Right ventricle myocardium superior (tissue), 1 donor: ENCODE measurements at regions not wholly inside any gene's neighbourhood (a gene's known extent, or its start where the extent isn't known, plus 50 kb on each side); places are given as distances from the start of the nearest gene placed in this dataset.

Experiments
- ATAC-seq: fragments of 200-7000 bp; cut with Tn5 transposase; one replicate; pipeline ENCODE4 v1.9.1; 2020; ENCODE audit warnings: mild to moderate bottlenecking; ENCODE audit not compliant: poor library complexity
- DNase-seq: peaks from one replicate; pipeline ENCODE4 v3.0.0-alpha.2; 2020
- intact Hi-C: fragments of 100-400 bp; cut with DNase I; formaldehyde crosslinking; loops from one replicate; pipeline ENCODE4 v1.11.2; 2022
- donor health status: DM: no; HTN: yes; CAD: no; lungs with severe emphysema.

DNA sequence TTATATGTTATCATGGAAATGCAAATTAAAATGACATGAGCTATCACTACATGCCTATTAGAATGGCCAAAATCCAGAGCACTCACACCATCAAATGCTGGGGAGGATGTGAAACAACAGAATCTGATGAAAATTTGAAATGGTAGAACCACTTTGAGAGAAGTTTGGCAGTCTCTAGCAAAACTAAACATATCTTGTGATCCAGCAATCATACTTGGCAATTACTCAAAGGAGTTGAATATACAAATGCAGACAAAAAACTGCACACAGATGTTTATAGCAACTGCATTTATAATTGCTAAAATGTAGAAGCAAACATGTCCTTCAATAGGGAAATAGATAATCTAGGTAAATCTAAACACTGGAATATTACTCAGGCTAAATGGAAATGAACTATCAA is 1164.9 kb downstream of the DNAJB9 start:
- ATAC-seq (no peak), DNase-seq (no peak)
- intact Hi-C loops, result no loop called here

DNA sequence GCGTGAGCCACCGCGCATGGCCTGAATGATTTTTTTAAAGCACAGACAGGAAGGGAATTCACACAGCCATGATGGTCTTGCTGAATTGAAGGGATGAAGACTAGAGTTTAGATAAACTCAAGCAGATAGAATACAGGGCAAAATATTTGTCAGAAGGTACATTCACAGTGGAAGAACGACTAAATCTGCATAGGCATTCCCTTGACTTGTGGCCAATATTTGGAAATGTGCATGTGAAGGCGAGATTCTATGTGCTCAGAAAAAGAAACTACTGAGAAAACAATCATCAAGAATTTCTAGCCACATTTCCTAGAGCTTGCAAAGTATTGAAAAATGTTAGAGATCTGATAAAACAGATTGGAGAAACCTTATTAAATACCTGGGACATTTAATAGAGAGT is 1166.2 kb downstream of the DNAJB9 start:
- intact Hi-C loops, result no loop called here
- no peak for DNase-seq
- no peak for ATAC-seq

DNA sequence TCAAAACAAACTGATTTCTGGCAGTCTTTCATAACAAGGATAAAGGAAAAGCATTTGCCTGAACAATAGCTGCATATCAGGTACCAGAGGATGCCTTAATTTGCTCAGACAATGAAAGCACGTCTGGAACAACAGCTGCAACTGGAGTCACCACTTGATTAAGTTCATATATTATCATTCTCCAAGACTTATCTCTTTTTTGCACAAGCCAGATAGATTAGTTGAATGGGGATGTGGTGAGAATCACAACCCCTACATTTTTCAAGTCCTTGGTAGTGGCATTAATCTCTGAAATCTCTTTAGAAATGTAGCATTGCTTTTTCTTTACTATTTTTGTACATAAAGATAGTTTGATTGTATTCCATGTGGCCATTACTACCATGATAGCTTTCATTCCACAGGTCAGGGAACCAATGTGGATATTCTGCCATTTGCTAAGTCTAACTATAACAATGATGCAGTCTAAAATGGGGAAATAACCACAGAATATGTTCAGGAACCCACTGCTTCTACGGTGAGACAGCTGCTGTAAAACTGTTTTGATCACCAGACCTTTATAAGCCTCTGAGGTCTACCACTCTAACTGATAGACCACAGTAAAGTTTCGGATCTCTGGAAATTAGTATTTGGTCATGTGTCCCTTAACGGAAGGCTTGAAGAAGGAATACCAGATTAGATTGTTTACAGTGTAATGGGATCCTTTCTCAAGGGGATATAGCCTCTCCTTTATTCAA is 1176.2 kb downstream of the DNAJB9 start:
- DNase-seq (no peak), ATAC-seq (no peak)
- intact Hi-C loops, result no loop called here

DNA sequence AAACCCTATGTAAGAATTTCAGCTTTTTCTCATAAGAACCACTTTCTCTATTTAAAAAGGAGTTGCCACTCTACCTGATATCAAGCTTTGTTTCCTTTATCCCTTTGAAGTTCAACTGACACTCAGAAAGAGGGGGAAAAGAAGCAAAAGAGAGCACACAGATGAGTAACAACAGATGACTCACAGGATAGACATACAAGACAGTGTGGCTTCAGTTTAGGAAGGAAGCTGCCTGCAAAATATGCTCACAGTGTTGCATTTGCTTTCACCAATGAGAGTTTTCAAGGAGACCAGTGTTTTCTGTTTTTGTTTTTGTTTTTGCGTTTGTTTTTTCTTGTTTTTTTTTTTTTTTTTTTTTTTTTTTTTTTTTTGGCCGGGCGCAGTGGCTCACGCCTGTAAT is 1181.6 kb downstream of the DNAJB9 start:
- intact Hi-C loops, result no loop called here
- ATAC-seq, result no peak
- no peak for DNase-seq

DNA sequence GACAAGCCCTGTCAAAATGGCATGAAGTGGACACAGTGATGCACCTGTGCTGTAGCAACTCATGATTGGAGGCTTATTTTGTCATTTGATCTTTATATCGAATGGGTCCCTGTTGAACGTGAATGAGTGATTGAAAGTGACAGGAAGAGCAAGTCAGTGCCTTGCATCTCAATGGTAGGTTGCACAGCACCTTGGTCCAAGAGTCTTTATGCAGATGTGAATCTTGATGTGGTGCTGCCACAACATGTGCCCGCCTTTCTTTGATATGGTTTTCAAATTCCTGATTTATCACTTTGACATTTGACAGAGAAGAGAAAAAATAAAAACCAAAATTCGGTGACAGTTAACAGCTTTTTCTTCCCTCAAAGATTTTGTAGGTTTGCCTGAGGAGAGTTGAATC is 1182.4 kb downstream of the DNAJB9 start:
- intact Hi-C loops, result no loop called here
- ATAC-seq, result no peak
- DNase-seq, result no peak

DNA sequence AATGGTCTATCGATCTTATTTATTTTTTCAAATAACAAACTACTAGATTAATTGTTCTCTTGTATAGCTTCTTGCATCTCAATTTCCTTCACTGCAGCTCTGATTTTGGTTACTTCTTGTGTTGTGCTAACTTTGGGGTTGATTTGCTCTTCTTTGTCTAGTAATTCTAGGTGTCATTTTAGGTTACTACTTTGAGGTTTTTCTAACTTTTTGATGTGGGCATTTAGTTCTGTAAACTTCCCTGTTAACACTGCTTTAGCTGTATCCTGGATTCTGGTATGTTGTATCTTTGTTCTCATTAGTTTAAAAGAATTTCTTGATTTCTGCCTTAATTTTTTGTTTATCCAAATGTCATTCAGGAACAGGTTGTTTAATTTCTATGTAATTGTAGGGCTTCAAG is 1188.0 kb downstream of the DNAJB9 start:
- no peak for ATAC-seq
- intact Hi-C loops, result no loop called here
- DNase-seq, result no peak

DNA sequence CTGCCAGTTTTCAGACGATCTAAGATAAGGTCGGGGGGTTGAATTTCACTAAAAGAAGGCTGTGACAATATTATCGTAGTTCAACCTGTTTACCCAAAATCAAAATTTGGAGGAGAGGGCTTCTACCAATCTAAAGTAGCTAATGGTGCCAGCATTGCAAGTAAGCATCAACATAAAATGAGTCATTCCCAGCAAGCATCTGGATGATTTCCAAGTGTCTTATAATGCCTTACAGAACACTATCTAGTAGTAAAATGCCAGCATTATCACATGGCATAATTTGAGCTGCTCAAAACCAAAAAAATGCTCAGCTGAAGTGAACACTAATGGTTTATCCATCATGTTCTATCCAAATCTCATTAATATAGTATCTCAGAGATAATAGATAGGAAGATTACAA is 1193.9 kb downstream of the DNAJB9 start:
- intact Hi-C loops, result no loop called here
- ATAC-seq, result no peak
- DNase-seq, result no peak

DNA sequence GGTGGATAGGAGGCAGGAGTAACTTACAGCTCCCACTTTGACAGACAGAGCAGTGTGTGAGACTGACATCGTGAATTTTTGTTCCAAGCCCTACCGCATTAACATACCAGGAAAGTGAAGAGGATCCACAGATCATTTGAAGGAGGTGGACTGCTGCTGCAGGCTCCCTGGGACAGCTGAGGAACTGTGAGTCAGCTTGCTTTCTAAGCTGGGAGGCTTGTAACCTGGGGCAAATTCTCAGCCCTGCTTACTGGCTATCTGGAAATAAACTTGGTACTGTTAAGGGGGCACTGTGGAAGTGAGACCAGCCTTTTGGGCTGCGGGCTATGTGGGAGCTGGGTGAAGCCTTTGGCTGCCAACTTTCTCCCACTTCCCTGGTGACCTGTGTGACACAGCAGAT is 1202.5 kb downstream of the DNAJB9 start:
- intact Hi-C loops, result no loop called here
- no peak for DNase-seq
- ATAC-seq, result no peak

DNA sequence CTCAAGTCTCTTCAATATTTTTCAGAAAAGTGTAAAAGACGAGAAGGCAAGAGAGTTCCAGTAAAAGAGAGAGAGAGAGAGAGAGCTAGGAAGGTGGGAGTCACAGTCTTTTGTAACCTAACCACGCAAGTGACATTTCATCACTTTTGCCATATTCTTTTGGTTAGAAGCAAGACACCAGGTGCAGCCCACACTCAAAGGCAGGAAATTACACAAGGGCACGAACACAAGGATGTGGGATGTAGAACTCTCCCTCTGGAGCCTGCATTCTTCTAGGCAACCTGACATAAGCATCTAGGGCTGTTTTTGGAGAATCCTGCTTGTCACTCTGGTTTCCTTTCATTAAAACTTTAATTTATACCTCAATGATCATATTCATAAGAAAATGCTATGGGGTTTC is 1213.1 kb downstream of the DNAJB9 start:
- ATAC-seq, result no peak
- DNase-seq, result no peak
- intact Hi-C loops, result no loop called here

DNA sequence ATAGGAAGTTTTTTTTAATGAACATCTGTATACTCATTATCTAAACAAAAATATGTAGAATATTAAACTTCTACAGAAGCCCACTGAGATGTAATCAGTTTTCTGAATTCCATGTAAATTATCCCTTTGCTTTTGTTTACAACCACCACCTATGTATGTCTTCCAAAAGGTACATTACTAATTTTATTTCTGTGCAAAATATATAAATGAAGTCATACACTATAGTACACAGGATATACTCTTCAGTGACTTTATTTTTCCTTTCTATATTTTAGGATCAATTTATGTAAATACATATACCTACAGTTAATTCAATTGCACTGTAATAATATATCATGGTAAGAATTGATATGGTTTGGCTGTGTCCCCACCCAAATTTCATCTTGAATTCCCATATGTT is 1236.9 kb downstream of the DNAJB9 start:
- DNase-seq (no peak), ATAC-seq (no peak)
- intact Hi-C loops, result no loop called here

DNA sequence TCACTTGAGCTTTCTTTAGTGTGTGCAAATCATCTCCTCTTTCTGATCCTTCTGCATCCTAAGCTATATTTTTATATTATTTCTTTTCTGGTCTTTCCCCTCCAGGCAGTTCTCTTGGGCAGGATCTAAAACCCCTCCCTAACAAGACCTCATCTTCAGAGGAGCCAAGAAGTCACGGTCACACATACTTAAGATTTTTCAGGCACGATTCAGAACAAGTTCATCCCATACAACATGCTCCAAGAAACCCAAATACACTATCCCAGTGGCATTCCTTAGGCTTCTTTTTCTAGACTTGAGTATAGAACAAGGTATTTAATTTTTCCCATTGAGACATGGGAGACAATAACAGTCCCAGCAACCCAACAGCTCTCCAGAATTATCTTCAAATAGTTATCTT is 1251.5 kb downstream of the DNAJB9 start:
- DNase-seq (no peak), ATAC-seq (no peak)
- intact Hi-C loops, result no loop called here

DNA sequence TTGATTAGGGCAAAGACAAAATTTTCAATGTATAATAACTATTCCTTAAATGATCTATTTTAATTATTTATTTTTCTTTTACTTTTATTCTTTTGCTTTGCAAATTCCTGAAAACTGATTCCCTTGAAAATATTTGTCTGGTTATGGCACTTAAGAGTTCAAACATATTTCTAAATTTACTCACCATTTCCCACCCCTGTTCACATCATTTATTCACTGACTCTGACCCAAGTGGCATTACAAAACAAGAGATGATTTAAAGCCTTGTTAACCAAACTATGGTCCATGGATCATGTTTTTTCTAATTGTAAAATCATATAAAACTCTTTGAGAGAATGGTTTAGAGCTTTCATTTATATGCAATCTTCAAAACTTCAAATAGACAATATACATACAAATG is 1256.1 kb upstream of the LRRN3 start:
- intact Hi-C loops, result no loop called here
- DNase-seq, result no peak
- ATAC-seq, result no peak

DNA sequence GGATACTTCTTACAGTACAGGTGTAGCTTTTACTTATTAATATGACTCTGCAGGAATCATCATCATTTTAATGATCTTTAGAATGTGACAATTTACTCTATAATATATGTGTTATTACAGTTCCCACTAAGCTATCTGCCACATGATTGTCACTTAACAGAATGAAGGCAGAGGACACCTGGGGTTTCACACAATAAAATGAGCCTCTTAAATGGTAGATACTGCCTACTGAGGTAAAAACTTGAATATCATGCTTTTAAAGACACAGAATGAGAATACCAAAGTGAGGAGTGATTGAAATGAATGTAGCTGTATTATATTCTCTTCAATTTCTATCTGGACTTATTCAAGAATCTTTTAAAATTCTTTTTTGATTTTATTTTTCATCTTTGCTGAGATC is 1255.3 kb upstream of the LRRN3 start:
- DNase-seq (no peak), ATAC-seq (no peak)
- intact Hi-C loops, result no loop called here

DNA sequence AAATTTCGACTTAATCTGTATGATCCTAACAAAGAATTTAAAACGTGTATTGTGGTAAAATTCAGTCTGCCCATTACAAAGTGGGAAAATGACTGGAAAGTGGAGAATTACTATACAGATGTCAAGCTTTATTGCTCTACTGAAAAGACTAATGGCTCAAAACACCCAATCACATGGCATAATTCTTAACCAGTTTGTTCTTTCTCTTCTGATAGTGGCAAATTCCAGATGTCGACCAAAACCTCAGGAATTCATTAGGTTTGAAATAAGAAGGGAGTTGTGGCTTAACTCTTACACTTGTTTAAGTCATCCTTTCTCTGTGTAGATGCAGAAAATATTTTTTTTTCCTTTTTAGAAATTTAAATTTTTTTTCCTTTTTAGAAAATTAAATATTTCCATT is 1254.9 kb upstream of the LRRN3 start:
- no peak for ATAC-seq
- intact Hi-C loops, result no loop called here
- no peak for DNase-seq

DNA sequence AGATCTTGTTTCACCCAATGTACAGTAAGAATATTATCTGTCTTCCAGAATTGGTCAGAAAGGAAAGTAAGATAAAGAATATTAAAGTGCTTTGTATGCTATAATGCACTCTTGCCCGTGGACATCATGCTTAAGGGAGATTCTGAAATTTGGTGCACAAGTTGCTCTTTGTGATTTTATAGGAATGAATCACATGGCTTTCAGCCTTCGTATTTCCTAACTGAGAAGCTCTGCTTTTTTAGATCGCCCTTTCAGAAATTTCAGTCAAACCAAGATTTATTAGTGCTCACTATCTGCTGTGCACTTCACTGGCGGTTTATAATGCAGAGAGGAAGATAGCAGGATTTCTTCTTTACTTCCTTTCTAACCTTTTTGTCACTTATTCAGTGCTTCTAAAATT is 1248.5 kb upstream of the LRRN3 start:
- DNase-seq (no peak), ATAC-seq (no peak)
- intact Hi-C loops, result no loop called here

DNA sequence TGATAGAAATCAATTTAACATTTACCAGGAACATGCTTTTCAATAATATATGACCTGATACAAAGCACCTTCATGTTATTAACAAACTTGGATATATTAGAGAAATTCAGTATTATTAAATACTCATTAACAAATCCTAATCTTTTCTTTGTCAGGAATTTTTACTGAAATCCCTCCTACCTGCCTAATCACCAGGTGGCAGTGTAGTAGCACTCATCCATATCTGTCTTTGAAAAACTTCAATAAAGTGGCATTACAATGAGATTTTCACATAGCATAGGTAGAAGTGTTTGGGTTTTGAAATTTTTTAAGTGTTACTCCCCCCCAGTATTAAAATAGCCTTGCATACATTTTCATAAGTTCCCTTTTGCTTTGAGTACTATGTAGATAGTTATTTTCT is 1246.6 kb upstream of the LRRN3 start:
- DNase-seq (no peak), ATAC-seq (no peak)
- intact Hi-C loops, result no loop called here

DNA sequence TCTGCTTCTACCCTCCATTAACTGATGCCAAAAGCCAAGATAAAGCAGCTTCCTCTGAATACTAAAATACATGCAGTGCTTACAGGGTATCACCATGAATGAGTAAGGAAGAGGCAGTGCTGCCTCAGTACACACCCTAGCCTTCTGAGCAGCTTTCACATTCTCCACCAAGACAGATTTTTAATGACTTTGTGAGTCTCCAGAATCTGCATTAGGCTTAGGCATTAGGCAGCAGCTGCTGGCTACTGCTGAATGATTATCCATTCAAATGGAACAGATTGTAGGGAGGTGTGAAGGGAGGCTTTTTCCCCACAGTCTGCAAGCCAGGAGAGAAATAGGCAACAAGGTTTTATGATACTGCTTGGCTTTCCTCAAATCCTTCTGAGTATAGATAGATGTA is 1226.7 kb upstream of the LRRN3 start:
- ATAC-seq (no peak), DNase-seq (no peak)
- intact Hi-C loops, result no loop called here

DNA sequence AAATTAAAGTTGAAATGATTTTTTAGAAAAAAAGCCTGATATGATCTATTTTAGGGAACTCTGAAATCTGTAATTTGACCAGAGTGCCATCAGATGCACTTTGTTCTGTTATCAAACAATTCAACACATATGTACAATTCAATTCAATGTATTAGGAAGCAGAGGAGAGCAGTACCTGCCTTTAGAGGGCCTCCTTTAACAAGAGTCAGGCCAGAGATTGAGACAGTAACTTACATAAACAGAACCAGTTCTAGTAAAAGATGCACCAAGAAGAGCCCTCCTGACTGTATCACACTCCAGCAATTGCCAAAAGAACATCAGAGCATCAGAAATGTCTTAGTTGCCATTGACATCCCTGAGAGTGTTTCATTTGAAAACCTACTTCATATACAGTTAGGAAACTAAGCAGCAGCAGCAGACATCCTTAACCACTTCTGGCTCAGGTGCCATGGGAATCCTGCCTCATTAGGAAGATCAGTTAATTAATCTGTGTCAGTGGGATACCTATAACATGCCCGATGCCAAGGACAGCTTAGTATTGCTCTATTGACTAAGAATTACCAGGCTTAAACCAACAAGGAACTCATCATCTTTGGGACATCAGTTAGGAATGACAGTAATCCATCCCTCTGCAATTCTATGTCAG is 1222.6 kb upstream of the LRRN3 start:
- no peak for ATAC-seq
- intact Hi-C loops, result no loop called here
- DNase-seq, result no peak

DNA sequence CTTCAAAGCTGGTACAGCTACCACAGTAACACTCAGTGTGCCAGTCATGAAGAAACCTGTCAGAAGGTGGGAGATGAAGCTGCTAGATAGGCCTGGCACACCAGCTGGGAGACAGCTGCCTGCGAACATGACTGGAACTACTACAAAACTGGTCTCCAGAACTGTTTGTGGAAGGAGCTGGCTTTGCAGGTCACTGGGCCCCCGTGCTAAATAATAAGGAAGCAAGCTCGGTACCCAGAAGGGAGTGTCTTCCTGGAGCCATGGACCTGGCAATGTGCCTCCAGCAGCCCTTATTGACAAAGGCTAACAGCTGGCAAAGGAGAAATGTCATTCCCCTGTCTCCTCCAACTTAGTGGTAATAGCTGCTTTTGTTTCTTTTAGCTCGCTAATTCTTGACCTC is 1217.6 kb upstream of the LRRN3 start:
- ATAC-seq, result no peak

DNA sequence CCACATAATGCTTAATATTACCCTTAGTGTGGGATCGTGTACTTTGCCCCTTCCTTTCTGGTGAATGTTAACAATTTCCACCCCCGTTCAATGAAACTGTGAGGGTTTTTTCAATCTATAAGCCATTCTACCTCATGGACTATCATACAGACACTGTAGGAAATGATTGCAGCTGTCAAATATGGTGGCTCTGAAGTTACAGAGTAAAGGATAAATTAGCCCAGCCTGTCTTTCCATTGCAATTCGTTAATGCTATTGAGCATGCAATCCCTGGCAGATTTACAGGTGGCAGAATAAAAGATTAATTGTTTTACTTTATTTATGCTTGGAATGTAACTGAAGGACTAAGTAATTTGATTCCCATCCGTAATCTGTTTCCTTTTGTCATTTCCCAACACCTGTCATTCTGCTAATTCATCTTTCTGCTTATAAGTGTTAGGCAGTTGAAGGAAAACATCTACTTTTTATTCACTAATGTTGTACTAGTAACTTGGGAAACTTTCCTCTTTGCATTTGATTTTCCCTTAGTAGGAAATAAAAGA is 1211.6 kb upstream of the LRRN3 start:
- intact Hi-C loops, result no loop called here
- DNase-seq (no peak), ATAC-seq (no peak)

More for the DNA sequence above, 1217.6 kb upstream of the LRRN3 start:
- no peak for DNase-seq
- intact Hi-C loops, result no loop called here

DNA sequence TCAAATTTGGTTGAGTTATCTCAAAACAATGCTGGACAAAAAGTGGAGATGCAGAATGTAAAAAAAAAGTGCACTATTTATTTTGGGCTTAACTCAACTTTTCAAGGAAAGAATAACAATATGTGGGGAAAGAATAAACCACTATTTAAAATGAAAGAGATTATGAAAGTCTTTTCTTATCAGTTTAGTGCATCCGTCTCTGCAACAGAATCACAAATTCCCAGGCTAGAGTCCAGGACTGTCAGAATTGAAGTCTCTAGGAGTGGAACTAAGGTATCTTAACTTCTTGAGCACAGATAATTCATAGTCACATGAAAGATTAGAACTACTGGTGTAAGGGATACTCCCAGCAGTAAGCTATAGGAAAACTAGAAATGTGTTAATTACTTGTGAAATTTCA is 1200.3 kb upstream of the LRRN3 start:
- no peak for ATAC-seq
- intact Hi-C loops, result no loop called here
- no peak for DNase-seq
